Pancreas (tissue), 10 donors: ENCODE measurements at regions not wholly inside any gene's neighbourhood (a gene's known extent, or its start where the extent isn't known, plus 50 kb on each side); places are given as distances from the start of the nearest gene placed in this dataset.

Source experiments
- ATAC-seq, 4 donors: fragments of 200-7000 bp; cut with Tn5 transposase; one replicate each; pipeline versions ENCODE4 v1.8.0 to v1.9.1; 2020; ENCODE audit warnings: mild to moderate bottlenecking in 4 of 4, moderate library complexity in 4 of 4
- DNase-seq, 6 donors: peaks; one replicate each; pipeline ENCODE4 v3.0.0-alpha.2; 2020
- FAIRE-seq: peaks from 2 replicates; lab custom pipeline; 2012; peaks lifted over from hg19 to GRCh38; lab: Jason Lieb, UNC
- H3K27ac ChIP-seq, 4 donors: fragments of 200-600 bp; sonication (generic); 1 replicate in 3 of 4; 2 replicates in 1 of 4; pipeline versions ENCODE4 v1.5.0 to v1.8.0; 2020
- H3K27me3 ChIP-seq, 4 donors: fragments of 200-600 bp; one replicate each; pipeline ENCODE4 v1.8.0; 2021
- H3K36me3 ChIP-seq, 3 donors: fragments of 200-600 bp; sonication (generic) in 1 of 3; one replicate each; pipeline versions ENCODE4 v1.5.0 to v1.8.0; 2020 to 2021
- H3K4me1 ChIP-seq, 3 donors: fragments of 200-600 bp; one replicate each; pipeline ENCODE4 v1.8.0; 2021
- H3K4me3 ChIP-seq, 4 donors: fragments of 200-600 bp; sonication (generic) in 2 of 4; one replicate each; pipeline versions ENCODE4 v1.5.0 to v1.8.0; 2020 to 2021
- H3K9me3 ChIP-seq, 4 donors: fragments of 200-600 bp; one replicate each; pipeline ENCODE4 v1.8.0; 2021
- WGBS, 2 donors: extraction: QIAGEN DNeasy Blood & Tissue Kit; methylation state at CpG; one replicate each; pipeline ENCODE4 v1.1.7; 2013; 5-methylcytosine and 5-hydroxymethylcytosine counted together
- intact Hi-C, 3 donors: fragments of 100-400 bp; cut with DNase I; formaldehyde crosslinking; loops; one replicate each; pipeline versions ENCODE4 v1.11.1 to v1.14.2; 2022
- TF ChIP-seq, protein P1 (sequence below), 4 donors: fragments of 200-600 bp; sonication (generic) in 3 of 4; IDR thresholded peaks; one replicate each; pipeline versions ENCODE4 v1.5.0 to v1.8.0; 2021; ENCODE audit warnings: antibody characterized with exemption in 4 of 4
- donor health status: healthy with polysubstance abuse.
- donor health status: DM: no; HTN: no; CAD: no; lungs with moderate emphysema.
- donor health status: DM: no; HTN: no; CAD: no.
- donor health status: control.
- donor health status: control.
- donor health status: Bipolar disorder and iron deficiency.
- donor health status: DM: yes; HTN: yes; CAD: no.
- donor health status: DM: no; HTN: no; CAD: no.
- donor health status: DM: no; HTN: no; CAD: no.
- donor health status: DM: yes; HTN: yes; CAD: no.

DNA sequence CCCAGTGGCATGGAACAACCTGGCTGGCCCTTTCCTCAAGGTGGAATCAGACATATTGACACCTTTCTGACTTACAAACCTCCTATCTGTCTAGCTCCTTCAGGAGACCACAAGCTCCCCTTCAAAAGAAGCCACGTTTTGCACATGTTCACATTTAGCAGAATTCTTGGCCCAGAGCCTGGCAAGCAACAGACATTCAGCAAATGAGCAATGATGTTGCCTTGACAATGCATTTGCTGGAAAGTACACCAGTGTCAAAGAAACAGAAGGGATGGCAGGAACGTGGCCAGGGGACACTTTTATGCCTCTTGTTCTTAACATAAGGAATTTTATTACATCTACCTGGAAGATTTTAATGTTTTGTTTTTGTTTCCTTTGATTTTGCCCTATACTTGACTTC is 85.5 kb upstream of the FGF14 start:
- FAIRE-seq, result no peak
- intact Hi-C loops, result no loop called here
- TF ChIP-seq, protein P1, sequence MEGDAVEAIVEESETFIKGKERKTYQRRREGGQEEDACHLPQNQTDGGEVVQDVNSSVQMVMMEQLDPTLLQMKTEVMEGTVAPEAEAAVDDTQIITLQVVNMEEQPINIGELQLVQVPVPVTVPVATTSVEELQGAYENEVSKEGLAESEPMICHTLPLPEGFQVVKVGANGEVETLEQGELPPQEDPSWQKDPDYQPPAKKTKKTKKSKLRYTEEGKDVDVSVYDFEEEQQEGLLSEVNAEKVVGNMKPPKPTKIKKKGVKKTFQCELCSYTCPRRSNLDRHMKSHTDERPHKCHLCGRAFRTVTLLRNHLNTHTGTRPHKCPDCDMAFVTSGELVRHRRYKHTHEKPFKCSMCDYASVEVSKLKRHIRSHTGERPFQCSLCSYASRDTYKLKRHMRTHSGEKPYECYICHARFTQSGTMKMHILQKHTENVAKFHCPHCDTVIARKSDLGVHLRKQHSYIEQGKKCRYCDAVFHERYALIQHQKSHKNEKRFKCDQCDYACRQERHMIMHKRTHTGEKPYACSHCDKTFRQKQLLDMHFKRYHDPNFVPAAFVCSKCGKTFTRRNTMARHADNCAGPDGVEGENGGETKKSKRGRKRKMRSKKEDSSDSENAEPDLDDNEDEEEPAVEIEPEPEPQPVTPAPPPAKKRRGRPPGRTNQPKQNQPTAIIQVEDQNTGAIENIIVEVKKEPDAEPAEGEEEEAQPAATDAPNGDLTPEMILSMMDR (IDR thresholded peaks at IDR 0.05), result no peak
- Histone ChIP-seq H3K36me3 (no peaks in the 10 kb centered on the region), H3K9me3 (no peaks in the 10 kb centered on the region), H3K4me1 (no peaks in the 10 kb centered on the region), H3K27me3 (no peaks in the 10 kb centered on the region), H3K4me3 (no peak overlapping the region), H3K27ac (no peak overlapping the region)
- ATAC-seq, result no peak
- DNase-seq, result no peak
- WGBS, 2 donors, result 13 to 14% methylated on average over 2 of the region's 2 CpGs

DNA sequence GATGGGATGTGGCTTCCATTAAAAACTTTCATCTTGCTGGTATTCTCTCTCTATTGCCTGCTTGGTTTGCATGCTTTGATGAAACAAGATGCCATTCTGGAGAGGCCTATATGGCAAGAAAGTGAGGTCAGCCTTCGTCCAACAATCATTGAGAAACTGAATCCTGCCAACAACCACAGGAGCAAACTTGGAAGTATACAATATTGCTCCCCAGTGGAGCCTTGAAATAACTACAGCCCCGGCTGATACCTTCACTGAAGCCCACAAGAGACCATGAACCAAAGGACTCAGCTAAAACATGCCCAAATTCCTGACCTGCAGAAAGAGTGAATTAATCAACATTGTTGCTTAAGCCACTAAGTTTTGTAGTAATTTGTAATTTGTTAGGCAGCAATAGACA is 82.5 kb upstream of the FGF14 start:
- FAIRE-seq (no peak), ATAC-seq (no peak), DNase-seq (no peak)
- 31 to 49% methylated on average over 2 of the region's 2 CpGs for WGBS, 2 donors
- Histone ChIP-seq H3K4me3 (no peak overlapping the region), H3K27me3 (no peaks in the 10 kb centered on the region), H3K4me1 (no peaks in the 10 kb centered on the region), H3K9me3 (no peaks in the 10 kb centered on the region), H3K36me3 (no peaks in the 10 kb centered on the region), H3K27ac (no peak overlapping the region)
- intact Hi-C loops, result no loop called here
- TF ChIP-seq, protein P1 (IDR thresholded peaks at IDR 0.05), result no peak

DNA sequence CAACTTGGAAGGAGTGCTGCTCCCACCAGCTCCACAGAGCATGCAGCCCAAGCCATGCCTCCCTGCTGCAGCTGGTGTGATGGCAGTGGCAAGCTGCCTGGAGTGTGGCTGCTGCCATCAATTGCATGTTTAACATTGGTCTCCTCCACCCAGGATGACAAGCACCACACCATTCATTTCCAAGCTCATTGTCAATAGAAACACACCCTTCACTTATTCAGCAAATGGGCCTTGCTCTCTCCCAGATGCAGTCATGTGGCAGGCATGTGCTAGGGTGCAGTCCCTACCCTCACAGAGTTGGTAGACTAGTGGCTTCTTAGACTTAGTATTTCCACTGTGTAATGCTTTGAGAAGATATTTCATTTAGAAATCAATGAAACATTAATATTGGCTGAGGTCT is 70.8 kb upstream of the FGF14 start:
- DNase-seq, result no peak
- Histone ChIP-seq H3K36me3 (no peaks in the 10 kb centered on the region), H3K4me3 (no peak overlapping the region), H3K27ac (no peak overlapping the region), H3K9me3 (no peaks in the 10 kb centered on the region), H3K4me1 (no peaks in the 10 kb centered on the region), H3K27me3 (no peaks in the 10 kb centered on the region)
- ATAC-seq, result no peak
- TF ChIP-seq, protein P1 (IDR thresholded peaks at IDR 0.05), result no peak
- FAIRE-seq, result no peak
- intact Hi-C loops, result no loop called here

DNA sequence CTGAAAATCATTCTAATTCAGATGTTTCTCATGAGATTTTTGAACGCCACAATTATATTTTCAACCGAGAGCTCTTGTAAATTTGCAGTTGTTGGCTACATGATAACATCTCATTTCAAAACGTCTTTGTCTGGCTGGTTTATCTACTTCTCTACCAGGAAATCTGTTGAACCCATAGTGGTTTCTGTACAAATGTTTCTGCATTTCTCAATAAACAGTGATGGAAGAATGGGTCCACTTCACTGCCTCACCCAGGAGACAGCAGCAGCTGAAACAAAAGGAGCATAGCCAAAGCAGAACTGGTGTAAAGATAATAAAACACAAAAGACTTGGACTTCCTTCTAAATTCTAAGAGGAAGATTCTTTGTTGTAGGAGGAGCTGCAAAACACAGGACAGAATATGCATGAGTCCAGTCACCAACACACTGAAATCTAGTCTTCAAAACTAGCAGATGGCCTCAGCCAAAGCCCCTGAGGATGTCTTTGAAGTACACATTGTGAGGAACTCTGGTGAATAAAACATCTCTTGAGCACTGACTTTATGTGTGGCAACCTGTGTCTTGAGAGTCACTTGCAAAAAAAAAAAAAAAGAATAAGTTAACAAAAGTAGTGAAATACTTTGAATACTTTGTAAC is 68.6 kb upstream of the FGF14 start:
- intact Hi-C loops, result no loop called here
- TF ChIP-seq, protein P1 (IDR thresholded peaks at IDR 0.05), result no peak
- H3K27ac ChIP-seq, result no peak overlapping the region
- no peak for ATAC-seq
- no peak for DNase-seq
- H3K36me3 ChIP-seq, result no peaks in the 10 kb centered on the region
- H3K4me3 ChIP-seq, result no peak overlapping the region
- no peaks in the 10 kb centered on the region for H3K27me3 ChIP-seq
- H3K4me1 ChIP-seq, result no peaks in the 10 kb centered on the region
- no peak for FAIRE-seq
- no peaks in the 10 kb centered on the region for H3K9me3 ChIP-seq
- WGBS, 2 donors, result 42 to 47% methylated on average over 3 of the region's 3 CpGs

DNA sequence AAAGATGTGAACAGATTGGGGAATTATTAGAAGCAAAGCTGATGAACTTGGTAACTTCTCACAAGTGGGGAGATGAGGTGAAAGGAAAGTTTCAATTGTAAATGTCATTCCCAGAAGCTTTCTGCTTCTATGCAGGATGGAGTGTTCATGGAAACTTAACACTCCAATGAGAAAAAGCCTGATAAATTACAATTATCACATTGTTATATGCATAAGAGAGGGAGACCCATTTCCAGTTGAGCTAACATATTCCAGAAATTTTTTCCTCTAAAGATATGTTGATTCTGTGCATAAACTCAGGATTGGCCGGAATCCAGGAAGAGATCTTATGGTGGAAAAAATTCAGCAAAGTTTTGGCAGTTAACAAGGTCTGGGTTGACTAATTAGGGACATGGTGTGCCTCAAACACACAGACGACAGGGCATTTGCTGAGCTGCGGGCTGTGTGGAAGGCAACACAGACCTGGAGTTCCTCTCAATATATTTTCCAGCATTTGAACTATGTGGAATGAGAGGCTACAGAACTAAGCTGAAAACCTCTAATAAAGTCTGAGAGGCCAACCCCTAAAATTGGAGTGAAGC is 64.9 kb upstream of the FGF14 start:
- H3K27me3 ChIP-seq, result no peaks in the 10 kb centered on the region
- no peak overlapping the region for H3K27ac ChIP-seq
- H3K4me3 ChIP-seq, result no peak overlapping the region
- WGBS, 2 donors, result 40 to 47% methylated on average over 3 of the region's 3 CpGs
- TF ChIP-seq, protein P1 (IDR thresholded peaks at IDR 0.05), result no peak
- DNase-seq (no peak), ATAC-seq (no peak), FAIRE-seq (no peak)
- intact Hi-C loops, result no loop called here
- H3K9me3 ChIP-seq, result no peaks in the 10 kb centered on the region
- H3K36me3 ChIP-seq, result no peaks in the 10 kb centered on the region
- H3K4me1 ChIP-seq, result no peaks in the 10 kb centered on the region
